ENCODE measurements at regions not wholly inside any gene's neighbourhood (a gene's known extent, or its start where the extent isn't known, plus 50 kb on each side); places are given as distances from the start of the nearest gene placed in this dataset.

DNA sequence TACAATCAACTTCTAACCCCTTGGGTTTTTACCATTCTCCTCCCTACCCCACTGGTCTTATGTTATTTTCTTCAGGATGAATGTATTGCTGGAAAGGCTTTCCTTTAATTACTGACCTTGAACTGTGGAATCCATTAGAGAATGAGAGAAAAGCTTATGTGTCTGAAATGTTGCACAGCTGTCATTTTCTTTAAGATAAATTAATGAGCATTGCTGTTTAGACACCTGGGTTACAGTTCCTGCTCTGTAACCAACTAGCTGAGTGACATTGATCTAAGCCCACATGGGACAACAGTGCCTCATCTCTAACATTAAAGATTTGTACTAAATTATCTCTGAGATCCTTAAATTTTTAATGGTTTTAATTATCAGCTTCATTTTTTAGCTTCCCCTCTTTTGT, 507.0 kb downstream of the TAF11L14 start:
- Histone ChIP-seq H3K9me3 (no peaks in the 10 kb centered on the region), H3K4me3 (no peak overlapping the region), H3K27ac (no peak overlapping the region), H3K4me1 (no peaks in the 10 kb centered on the region), H3K36me3 (no peaks in the 10 kb centered on the region), H3K27me3 (no peaks in the 10 kb centered on the region)
- DNase-seq (ENCODE audit: extremely low spot score in 2 of 2), result no peak
- intact Hi-C loops (cut with DNase I), result no loop called here
- TF ChIP-seq, protein P1, sequence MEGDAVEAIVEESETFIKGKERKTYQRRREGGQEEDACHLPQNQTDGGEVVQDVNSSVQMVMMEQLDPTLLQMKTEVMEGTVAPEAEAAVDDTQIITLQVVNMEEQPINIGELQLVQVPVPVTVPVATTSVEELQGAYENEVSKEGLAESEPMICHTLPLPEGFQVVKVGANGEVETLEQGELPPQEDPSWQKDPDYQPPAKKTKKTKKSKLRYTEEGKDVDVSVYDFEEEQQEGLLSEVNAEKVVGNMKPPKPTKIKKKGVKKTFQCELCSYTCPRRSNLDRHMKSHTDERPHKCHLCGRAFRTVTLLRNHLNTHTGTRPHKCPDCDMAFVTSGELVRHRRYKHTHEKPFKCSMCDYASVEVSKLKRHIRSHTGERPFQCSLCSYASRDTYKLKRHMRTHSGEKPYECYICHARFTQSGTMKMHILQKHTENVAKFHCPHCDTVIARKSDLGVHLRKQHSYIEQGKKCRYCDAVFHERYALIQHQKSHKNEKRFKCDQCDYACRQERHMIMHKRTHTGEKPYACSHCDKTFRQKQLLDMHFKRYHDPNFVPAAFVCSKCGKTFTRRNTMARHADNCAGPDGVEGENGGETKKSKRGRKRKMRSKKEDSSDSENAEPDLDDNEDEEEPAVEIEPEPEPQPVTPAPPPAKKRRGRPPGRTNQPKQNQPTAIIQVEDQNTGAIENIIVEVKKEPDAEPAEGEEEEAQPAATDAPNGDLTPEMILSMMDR (IDR thresholded peaks at IDR 0.05), result no peak
- TF ChIP-seq POLR2A (IDR thresholded peaks at IDR 0.05), result no peak
- no peak for TF ChIP-seq POLR2AphosphoS5 (IDR thresholded peaks at IDR 0.05; ENCODE audit: insufficient read depth in 1 of 2, low read depth in 1 of 2)

DNA sequence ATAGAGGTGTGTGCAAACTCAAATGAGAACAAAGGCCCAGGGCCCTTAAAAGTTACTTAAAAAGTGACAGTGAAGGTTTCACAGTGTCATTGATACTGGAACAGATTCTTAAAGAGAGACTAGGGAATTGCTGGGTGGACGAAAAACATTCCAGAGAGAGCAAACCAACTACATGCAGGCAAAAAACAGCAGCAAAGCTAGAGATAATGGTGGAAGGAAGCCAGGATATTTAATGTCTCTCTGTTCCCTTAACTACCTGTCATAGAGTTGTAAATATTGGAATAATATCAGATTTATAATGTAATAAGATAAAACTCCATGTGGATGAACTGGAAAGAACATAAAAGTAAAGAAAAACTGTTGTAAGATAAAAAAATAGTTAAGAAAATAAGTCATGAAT, 508.6 kb downstream of the TAF11L14 start:
- Histone ChIP-seq H3K27me3 (no peaks in the 10 kb centered on the region), H3K27ac (no peak overlapping the region), H3K4me3 (no peak overlapping the region), H3K36me3 (no peaks in the 10 kb centered on the region), H3K4me1 (no peaks in the 10 kb centered on the region), H3K9me3 (no peaks in the 10 kb centered on the region)
- TF ChIP-seq POLR2AphosphoS5 (IDR thresholded peaks at IDR 0.05; ENCODE audit: insufficient read depth in 1 of 2, low read depth in 1 of 2) (no peak), POLR2A (IDR thresholded peaks at IDR 0.05) (no peak)
- TF ChIP-seq, protein P1 (IDR thresholded peaks at IDR 0.05), result no peak
- intact Hi-C loops (cut with DNase I), result no loop called here
- DNase-seq (ENCODE audit: extremely low spot score in 2 of 2), result no peak

DNA sequence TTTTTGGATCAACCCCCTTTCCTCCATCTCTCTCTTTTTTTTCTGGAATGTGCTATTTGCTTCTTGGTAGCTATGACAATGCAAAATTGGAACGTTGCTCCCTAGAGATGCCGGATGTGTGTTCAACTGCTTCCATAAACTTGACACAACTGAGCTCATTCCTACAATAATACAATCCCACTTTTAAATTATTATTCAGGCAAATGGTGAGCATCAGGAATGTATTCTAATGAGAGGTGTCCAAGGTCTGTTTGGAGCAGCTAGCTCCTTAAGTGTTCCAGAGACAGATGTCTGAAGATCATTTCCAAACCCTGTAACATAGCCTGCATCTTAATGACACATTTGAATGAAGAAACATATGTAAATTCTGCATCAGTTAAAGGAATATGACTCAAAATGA, 518.4 kb downstream of the TAF11L14 start:
- Histone ChIP-seq H3K27ac (no peak overlapping the region), H3K4me1 (no peaks in the 10 kb centered on the region), H3K9me3 (no peaks in the 10 kb centered on the region), H3K4me3 (no peak overlapping the region), H3K36me3 (no peaks in the 10 kb centered on the region), H3K27me3 (no peaks in the 10 kb centered on the region)
- TF ChIP-seq POLR2A (IDR thresholded peaks at IDR 0.05) (no peak), POLR2AphosphoS5 (IDR thresholded peaks at IDR 0.05; ENCODE audit: insufficient read depth in 1 of 2, low read depth in 1 of 2) (no peak)
- TF ChIP-seq, protein P1 (IDR thresholded peaks at IDR 0.05), result no peak
- no peak for DNase-seq (ENCODE audit: extremely low spot score in 2 of 2)
- intact Hi-C loops (cut with DNase I), result no loop called here

DNA sequence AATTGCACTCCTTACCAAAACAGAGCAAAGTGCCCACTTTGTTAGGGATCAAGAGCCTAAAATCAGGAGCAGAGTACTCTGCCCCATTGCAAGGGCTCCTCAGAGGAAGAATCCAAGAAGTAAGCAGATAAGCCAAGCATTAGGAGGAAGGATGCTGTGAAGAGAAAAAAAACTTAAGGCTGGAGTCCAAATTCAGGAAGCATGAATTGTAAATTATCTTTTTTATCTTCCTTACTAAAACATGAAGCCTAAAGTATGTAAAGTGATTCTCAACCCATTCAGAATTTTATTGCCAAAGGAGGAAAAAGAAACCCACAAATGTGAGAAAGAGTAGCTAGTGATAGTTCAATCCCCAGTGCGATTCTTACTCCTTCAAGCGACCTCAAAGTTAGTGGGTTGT, 523.9 kb downstream of the TAF11L14 start:
- H3K4me3 ChIP-seq, result no peak overlapping the region
- no peaks in the 10 kb centered on the region for H3K4me1 ChIP-seq
- no peak for DNase-seq (ENCODE audit: extremely low spot score in 2 of 2)
- no peak overlapping the region for H3K27ac ChIP-seq
- H3K36me3 ChIP-seq, result no peaks in the 10 kb centered on the region
- TF ChIP-seq POLR2AphosphoS5 (IDR thresholded peaks at IDR 0.05; ENCODE audit: insufficient read depth in 1 of 2, low read depth in 1 of 2) (no peak), POLR2A (IDR thresholded peaks at IDR 0.05) (no peak)
- TF ChIP-seq, protein P1 (IDR thresholded peaks at IDR 0.05), result no peak
- H3K9me3 ChIP-seq, result no peaks in the 10 kb centered on the region
- H3K27me3 ChIP-seq, result no peaks in the 10 kb centered on the region
- intact Hi-C loops (cut with DNase I), result no loop called here

DNA sequence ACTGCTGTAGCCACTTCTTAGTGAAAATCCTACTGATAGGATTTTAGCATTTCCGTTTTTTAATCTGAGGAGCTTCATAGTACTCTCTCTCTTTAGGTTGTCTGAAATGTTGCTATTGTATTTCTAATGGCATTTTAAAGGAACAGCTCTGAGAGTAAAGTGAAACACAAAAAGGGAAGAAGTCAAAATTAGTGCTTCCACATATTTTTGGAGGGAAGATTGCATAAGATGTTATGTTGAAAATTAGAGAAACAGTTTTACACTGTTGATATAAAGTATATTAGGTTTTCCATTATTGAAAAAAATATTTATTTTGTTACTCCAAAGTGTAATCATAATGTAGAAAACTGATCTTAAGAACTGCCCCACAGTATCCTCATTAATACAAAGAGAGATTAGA, 525.1 kb downstream of the TAF11L14 start:
- TF ChIP-seq POLR2A (IDR thresholded peaks at IDR 0.05) (no peak), POLR2AphosphoS5 (IDR thresholded peaks at IDR 0.05; ENCODE audit: insufficient read depth in 1 of 2, low read depth in 1 of 2) (no peak)
- TF ChIP-seq, protein P1 (IDR thresholded peaks at IDR 0.05), result no peak
- Histone ChIP-seq H3K27me3 (no peaks in the 10 kb centered on the region), H3K9me3 (no peaks in the 10 kb centered on the region), H3K27ac (no peak overlapping the region), H3K4me1 (no peaks in the 10 kb centered on the region), H3K36me3 (no peaks in the 10 kb centered on the region), H3K4me3 (no peak overlapping the region)
- no peak for DNase-seq (ENCODE audit: extremely low spot score in 2 of 2)
- intact Hi-C loops (cut with DNase I), result no loop called here

Measured in vagina (tissue), 2 donors.